MG63 (cell line): ENCODE measurements at regions not wholly inside any gene's neighbourhood (a gene's known extent, or its start where the extent isn't known, plus 50 kb on each side); places are given as distances from the start of the nearest gene placed in this dataset.
"Not testable (repeated sequence)": the region's sequence is repeated elsewhere in the genome, so short reads cannot be mapped to it uniquely, and the experiment has no call there.

Experiments used
- DNase-seq: peaks from one replicate; pipeline ENCODE4 v3.0.0-alpha.2; 2020
- H3K27me3 ChIP-seq: fragments of 250-450 bp; sonication (Bioruptor Pico); 2 replicates; pipeline ENCODE4 v1.5.1; 2020; ENCODE audit warnings: mild to moderate bottlenecking, moderate library complexity
- H3K36me3 ChIP-seq: fragments of 250-450 bp; sonication (Bioruptor Pico); 2 replicates; pipeline ENCODE4 v1.5.1; 2020; ENCODE audit warnings: mild to moderate bottlenecking, moderate library complexity
- H3K4me3 ChIP-seq: fragments of 250-450 bp; sonication (Bioruptor Pico); 2 replicates; pipeline ENCODE4 v1.5.1; 2020; ENCODE audit warnings: mild to moderate bottlenecking, moderate library complexity
- H3K9me3 ChIP-seq: fragments of 250-450 bp; sonication (Bioruptor Pico); 2 replicates; pipeline ENCODE4 v1.5.1; 2020; ENCODE audit warnings: mild to moderate bottlenecking, moderate library complexity

DNA sequence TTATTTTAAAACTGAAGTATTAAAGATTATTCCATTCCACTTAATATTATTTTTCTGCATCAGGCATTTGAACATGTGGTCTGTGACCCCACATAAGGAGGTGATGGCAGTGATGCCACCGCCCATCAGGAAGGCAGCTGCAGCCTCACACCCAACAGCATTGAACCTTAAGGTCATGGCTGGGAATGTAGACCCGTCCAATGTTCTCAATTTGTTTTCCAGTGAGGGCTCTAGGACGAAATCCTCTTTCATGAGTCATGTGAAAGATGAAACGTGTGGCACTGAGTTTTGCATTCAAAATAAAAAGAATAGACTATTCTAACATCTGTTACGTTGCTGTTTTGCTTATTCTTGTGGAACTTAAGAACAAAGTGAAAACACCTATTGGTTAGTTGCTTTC is 74.5 kb upstream of the ANKRD10 start:
- H3K9me3 ChIP-seq: no peaks in the 10 kb centered on the region
- DNase-seq: no peak
- no peaks in the 10 kb centered on the region for H3K36me3 ChIP-seq
- H3K27me3 ChIP-seq: no peaks in the 10 kb centered on the region
- H3K4me3 ChIP-seq: no peak overlapping the region

GRCh38 chr13:110985541-110985940 is 70.7 kb upstream of the ANKRD10 start:
- 0 out of 2 replicates have a peak, but pooled peaks cover 2% of the 10 kb centered on the region for H3K27me3 ChIP-seq
- H3K4me3 ChIP-seq: no peak overlapping the region
- H3K36me3 ChIP-seq: no peaks in the 10 kb centered on the region
- no peak for DNase-seq
- H3K9me3 ChIP-seq: no peaks in the 10 kb centered on the region

DNA sequence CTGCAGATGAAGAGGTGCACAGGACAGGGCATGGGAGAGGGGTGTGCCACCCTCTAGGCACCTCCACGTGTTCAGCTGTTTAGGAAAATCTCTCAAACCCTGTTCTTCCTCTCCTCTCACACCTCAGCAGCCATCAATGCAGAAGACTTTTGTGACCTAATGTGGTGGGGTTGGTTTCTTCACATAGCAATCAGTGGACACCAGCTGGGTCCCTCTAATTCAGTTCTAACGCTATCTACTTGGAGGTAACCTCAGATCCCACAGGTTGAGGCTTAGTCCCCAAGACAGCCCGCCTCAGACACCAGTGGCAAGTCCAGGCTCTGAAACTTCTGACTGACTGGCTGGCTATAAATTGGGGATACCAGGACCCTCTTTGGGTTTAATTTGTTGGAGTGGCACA is 69.9 kb upstream of the ANKRD10 start:
- Histone ChIP-seq H3K4me3 (no peak overlapping the region), H3K27me3 (0 out of 2 replicates have a peak, but pooled peaks cover 2% of the 10 kb centered on the region), H3K36me3 (no peaks in the 10 kb centered on the region), H3K9me3 (no peaks in the 10 kb centered on the region)
- DNase-seq: no peak

DNA sequence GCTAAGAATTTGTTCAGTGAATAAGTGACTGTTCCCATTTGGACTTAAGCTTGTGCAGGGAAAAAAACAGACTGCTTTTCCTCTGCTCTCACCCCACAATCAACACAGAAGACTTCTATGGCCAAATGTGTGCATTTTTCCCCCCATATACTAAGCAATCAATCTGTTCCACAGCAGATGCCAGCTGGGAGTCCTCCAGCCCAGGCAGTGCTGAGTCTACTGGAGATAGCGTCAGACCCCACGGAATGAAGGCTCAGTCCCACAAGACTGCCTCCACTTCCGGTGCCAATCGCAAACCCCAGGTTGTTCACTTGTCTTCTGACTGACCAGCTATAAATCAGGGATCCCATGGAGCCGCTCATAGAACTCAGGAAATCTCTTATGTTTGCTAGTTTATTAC is 69.5 kb upstream of the ANKRD10 start:
- H3K27me3 ChIP-seq: 0 out of 2 replicates have a peak, but pooled peaks cover 2% of the 10 kb centered on the region
- H3K4me3 ChIP-seq: no peak overlapping the region
- DNase-seq: no peak
- no peaks in the 10 kb centered on the region for H3K36me3 ChIP-seq
- H3K9me3 ChIP-seq: no peaks in the 10 kb centered on the region

DNA sequence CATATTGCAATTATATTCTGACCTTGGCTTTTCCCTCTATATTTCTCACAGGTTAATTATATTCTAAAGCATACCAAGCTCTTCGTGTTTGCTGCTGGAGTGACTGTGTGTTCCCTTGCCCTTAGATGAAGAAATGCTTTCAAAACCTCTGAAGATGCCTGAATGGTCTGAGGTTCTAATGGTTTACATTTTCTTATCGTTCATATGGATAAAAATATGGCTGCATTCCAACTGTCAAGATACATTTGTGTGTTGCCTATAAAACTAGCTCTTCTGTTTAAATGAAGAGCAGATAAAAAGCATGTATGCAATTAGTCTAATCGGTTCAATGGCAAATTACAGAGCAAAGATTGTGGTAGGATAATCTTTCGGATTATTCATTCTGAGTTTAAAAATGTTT is 68.4 kb upstream of the ANKRD10 start:
- Histone ChIP-seq H3K4me3 (no peak overlapping the region), H3K9me3 (no peaks in the 10 kb centered on the region), H3K36me3 (no peaks in the 10 kb centered on the region), H3K27me3 (0 out of 2 replicates have a peak, but pooled peaks cover 2% of the 10 kb centered on the region)
- DNase-seq: no peak

GRCh38 chr13:110981379-110981778 is 66.5 kb upstream of the ANKRD10 start:
- Histone ChIP-seq H3K9me3 (no peaks in the 10 kb centered on the region), H3K4me3 (no peak overlapping the region), H3K27me3 (0 out of 2 replicates have a peak, but pooled peaks cover 2% of the 10 kb centered on the region), H3K36me3 (no peaks in the 10 kb centered on the region)
- DNase-seq: no peak

DNA sequence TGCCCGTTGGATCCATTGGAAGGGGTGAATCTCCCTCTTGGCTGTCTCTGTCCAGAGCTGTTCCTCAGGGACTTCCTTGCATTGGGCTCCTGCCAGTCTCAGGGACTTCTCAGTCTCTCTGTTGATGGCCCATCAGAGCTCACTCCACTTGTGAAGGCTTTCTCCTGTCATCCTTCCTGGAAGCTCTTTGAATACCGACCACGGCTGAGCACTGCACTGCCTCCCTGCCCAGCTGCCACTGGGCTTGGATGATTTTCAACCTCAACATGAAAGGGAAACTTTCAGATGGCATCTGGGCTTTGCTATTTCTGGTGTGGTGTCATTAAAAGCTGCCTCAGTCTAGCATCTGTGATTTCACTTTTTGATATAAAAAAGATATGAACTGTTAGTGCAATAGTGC is 66.1 kb upstream of the ANKRD10 start:
- Histone ChIP-seq H3K36me3 (no peaks in the 10 kb centered on the region), H3K9me3 (no peaks in the 10 kb centered on the region), H3K4me3 (no peak overlapping the region), H3K27me3 (0 out of 2 replicates have a peak, but pooled peaks cover 2% of the 10 kb centered on the region)
- no peak for DNase-seq

- not testable (repeated sequence) for DNase-seq, H3K9me3 ChIP-seq, H3K36me3 ChIP-seq, H3K4me3 ChIP-seq, H3K27me3 ChIP-seq
Measured at GRCh38 chr13:110979149-110979548, 64.3 kb upstream of the ANKRD10 start.

- 0 out of 2 replicates have a peak, but pooled peaks cover 2% of the 10 kb centered on the region for H3K27me3 ChIP-seq
- no peak for DNase-seq
- no peak overlapping the region for H3K4me3 ChIP-seq
- H3K36me3 ChIP-seq: no peaks in the 10 kb centered on the region
- no peaks in the 10 kb centered on the region for H3K9me3 ChIP-seq
Measured at GRCh38 chr13:110978390-110978789, 63.5 kb upstream of the ANKRD10 start.

- 0 out of 2 replicates have a peak, but pooled peaks cover under 1% of the 10 kb centered on the region for H3K27me3 ChIP-seq
- DNase-seq: no peak
- H3K36me3 ChIP-seq: no peaks in the 10 kb centered on the region
- H3K9me3 ChIP-seq: peaks cover 6% of the 10 kb centered on the region
- H3K4me3 ChIP-seq: no peak overlapping the region
Measured at GRCh38 chr13:110976785-110977184, 61.9 kb upstream of the ANKRD10 start.

- Histone ChIP-seq H3K9me3 (peaks cover 6% of the 10 kb centered on the region), H3K36me3 (no peaks in the 10 kb centered on the region), H3K4me3 (no peak overlapping the region), H3K27me3 (no peaks in the 10 kb centered on the region)
- DNase-seq: no peak
Measured at GRCh38 chr13:110973007-110973700, 58.3 kb upstream of the ANKRD10 start.

GRCh38 chr13:110971486-110971885 is 56.6 kb upstream of the ANKRD10 start:
- Histone ChIP-seq H3K9me3 (peaks cover 7% of the 10 kb centered on the region), H3K36me3 (no peaks in the 10 kb centered on the region), H3K4me3 (no peak overlapping the region), H3K27me3 (no peaks in the 10 kb centered on the region)
- no peak for DNase-seq

- peaks cover 15% of the 10 kb centered on the region for H3K9me3 ChIP-seq
- DNase-seq, H3K4me3 ChIP-seq, H3K36me3 ChIP-seq, H3K27me3 ChIP-seq: not testable (repeated sequence)
Measured at GRCh38 chr13:110967156-110967855, 52.4 kb upstream of the ANKRD10 start.

DNA sequence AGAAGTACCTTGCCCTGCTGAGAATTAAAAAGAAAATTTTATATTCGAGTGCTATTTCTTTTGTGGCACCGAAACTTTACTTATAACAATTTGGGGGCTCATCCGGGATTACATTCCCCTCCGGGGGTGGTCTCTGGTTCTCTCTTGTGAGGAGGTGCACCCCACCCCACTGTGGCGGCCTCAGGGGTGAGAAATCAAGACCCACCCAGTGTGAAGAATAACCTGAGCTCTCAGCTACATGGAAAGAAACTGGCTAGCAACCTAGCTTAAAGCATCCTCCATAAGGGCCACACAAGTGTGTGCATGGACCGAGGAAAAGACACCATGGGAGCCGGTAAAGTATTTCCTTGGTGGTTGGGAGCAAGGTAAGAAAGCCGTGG is 50.9 kb upstream of the ANKRD10 start:
- H3K27me3 ChIP-seq: no peaks in the 10 kb centered on the region
- peaks cover 15% of the 10 kb centered on the region for H3K9me3 ChIP-seq
- DNase-seq: no peak
- no peak overlapping the region for H3K4me3 ChIP-seq
- no peaks in the 10 kb centered on the region for H3K36me3 ChIP-seq

DNA sequence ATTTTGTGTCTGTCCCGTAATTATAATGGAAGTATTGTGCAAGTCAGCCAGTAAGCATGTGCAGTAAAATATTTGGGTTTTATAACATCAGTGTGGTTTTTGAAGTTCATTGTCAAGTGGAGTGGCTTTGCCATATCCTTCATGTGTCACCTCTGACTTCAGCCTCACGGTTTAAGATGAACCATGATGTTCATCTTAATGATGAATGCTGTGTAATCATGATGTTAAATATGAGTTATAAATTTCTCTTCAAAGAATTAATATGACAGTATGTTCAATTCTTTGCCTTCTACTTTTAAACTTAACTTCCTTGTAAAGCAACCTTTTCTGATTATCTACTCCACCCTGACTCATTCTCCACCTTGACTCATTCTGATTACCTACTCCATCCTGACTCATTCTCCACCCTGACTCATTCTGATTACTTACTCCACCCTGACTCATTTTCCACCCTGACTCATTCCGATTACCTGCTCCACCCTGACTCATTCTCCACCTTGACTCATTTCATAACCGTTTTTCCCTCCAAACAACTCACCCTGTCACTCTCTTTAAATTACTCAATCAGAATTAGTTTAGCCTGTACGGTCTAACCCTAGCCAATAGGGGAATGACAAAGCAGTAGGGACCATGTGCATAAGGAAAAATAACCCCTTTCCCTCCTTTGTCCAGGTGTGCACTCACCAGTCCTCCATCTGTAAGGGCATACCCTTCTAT is 50.3 kb upstream of the ANKRD10 start:
- no peaks in the 10 kb centered on the region for H3K27me3 ChIP-seq
- no peaks in the 10 kb centered on the region for H3K36me3 ChIP-seq
- H3K9me3 ChIP-seq: peaks cover 15% of the 10 kb centered on the region
- DNase-seq: peak; percentile 25
- H3K4me3 ChIP-seq: no peak overlapping the region
